NB4 (cell line): ENCODE measurements at regions not wholly inside any gene's neighbourhood (a gene's known extent, or its start where the extent isn't known, plus 50 kb on each side); places are given as distances from the start of the nearest gene placed in this dataset.

Experiments used
- CTCF ChIP-seq: IDR thresholded peaks from one replicate; pipeline ENCODE4 v1.5.1; 2012; ENCODE audit warnings: low read depth, low read length
- POLR2A ChIP-seq: IDR thresholded peaks from 2 replicates; pipeline ENCODE4 v1.6.1; 2011; ENCODE audit warnings: mild to moderate bottlenecking; ENCODE audit not compliant: insufficient read length; ENCODE audit errors: extremely low read depth

DNA sequence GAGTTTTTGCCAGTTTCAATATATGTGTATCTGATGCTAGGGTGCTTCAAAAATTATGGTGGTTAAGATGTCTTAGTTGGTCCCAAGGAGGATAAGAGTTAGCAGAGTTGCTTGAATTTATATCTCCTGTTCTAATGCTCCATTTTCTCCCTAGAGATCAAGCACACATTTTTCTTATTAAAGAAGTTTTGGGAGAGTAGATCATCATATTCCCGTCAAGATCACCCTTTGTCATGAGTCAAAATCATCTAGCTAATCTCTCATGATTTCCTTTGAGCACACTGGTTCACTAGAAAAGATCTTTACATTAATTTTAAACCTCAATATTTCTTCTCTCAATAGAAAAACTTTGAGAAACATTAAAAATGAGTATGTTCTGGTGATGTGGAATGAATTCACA is 429.9 kb upstream of the SEMA3A start:
- TF ChIP-seq CTCF (no peak), POLR2A (no peak)
